Tibial artery (tissue), 4 donors: ENCODE measurements at regions not wholly inside any gene's neighbourhood (a gene's known extent, or its start where the extent isn't known, plus 50 kb on each side); places are given as distances from the start of the nearest gene placed in this dataset.
"Not testable (repeated sequence)": the region's sequence is repeated elsewhere in the genome, so short reads cannot be mapped to it uniquely, and the experiment has no call there.

Source experiments
- DNase-seq, 2 donors: peaks; one replicate each; pipeline ENCODE4 v3.0.0-alpha.2; 2019
- H3K27ac ChIP-seq, 2 donors: fragments of 200-600 bp; sonication (generic) in 1 of 2; 1 replicate in 1 of 2; 2 replicates in 1 of 2; pipeline ENCODE4 v1.5.1; 2018 to 2019; ENCODE audit warnings: mild to moderate bottlenecking in 1 of 2
- H3K27me3 ChIP-seq, 2 donors: fragments of 200-600 bp; sonication (generic) in 1 of 2; one replicate each; pipeline versions ENCODE4 v1.5.1 to v1.6.0; 2016 to 2019
- H3K36me3 ChIP-seq, 3 donors: fragments of 200-600 bp; sonication (generic) in 2 of 3; one replicate each; pipeline ENCODE4 v1.5.1; 2016 to 2019; ENCODE audit warnings: mild to moderate bottlenecking in 2 of 3
- H3K4me1 ChIP-seq, 4 donors: fragments of 200-600 bp; sonication (generic) in 2 of 4; 1 replicate in 3 of 4; 2 replicates in 1 of 4; pipeline ENCODE4 v1.5.1; 2016 to 2019
- H3K4me3 ChIP-seq, 2 donors: fragments of 200-600 bp; sonication (generic) in 1 of 2; 1 replicate in 1 of 2; 2 replicates in 1 of 2; pipeline ENCODE4 v1.5.1; 2018 to 2019; ENCODE audit warnings: mild to moderate bottlenecking in 2 of 2
- H3K9me3 ChIP-seq, 3 donors: fragments of 200-600 bp; sonication (generic) in 1 of 3; one replicate each; pipeline ENCODE4 v1.5.1; 2016 to 2019
- CTCF ChIP-seq, 2 experiments: fragments of 200-600 bp in 1 of 2; fragments of 450-650 bp in 1 of 2; IDR thresholded peaks; one replicate each; pipeline ENCODE4 v1.5.1; 2017 to 2019; ENCODE audit warnings: antibody characterized with exemption in 2 of 2, mild to moderate bottlenecking in 1 of 2, moderate library complexity in 1 of 2
- intact Hi-C: fragments of 100-400 bp; cut with DNase I; formaldehyde crosslinking; loops from one replicate; pipeline ENCODE4 v1.15.0; 2023; ENCODE audit warnings: low total_unique reads

GRCh38 chr11:109514313-109515018 is 92.5 kb downstream of the C11orf87 start:
- H3K36me3 ChIP-seq = no peaks in the 10 kb centered on the region
- H3K4me1 ChIP-seq = no peaks in the 10 kb centered on the region
- H3K27ac ChIP-seq = no peak overlapping the region
- no peaks in the 10 kb centered on the region for H3K9me3 ChIP-seq
- no peak for DNase-seq
- no peak overlapping the region for H3K4me3 ChIP-seq
- TF ChIP-seq CTCF (IDR thresholded peaks at IDR 0.05) = no peak
- H3K27me3 ChIP-seq = no peaks in the 10 kb centered on the region
- intact Hi-C loops = no loop called here

- intact Hi-C loops = no loop called here
- Histone ChIP-seq H3K36me3 (no peaks in the 10 kb centered on the region), H3K4me3 (no peak overlapping the region), H3K4me1 (no peaks in the 10 kb centered on the region), H3K9me3 (no peaks in the 10 kb centered on the region), H3K27me3 (no peaks in the 10 kb centered on the region), H3K27ac (no peak overlapping the region)
- no peak for TF ChIP-seq CTCF (IDR thresholded peaks at IDR 0.05)
- DNase-seq = no peak
These were observed 97.3 kb downstream of the C11orf87 start for GRCh38 chr11:109519253-109519652.

- TF ChIP-seq CTCF (IDR thresholded peaks at IDR 0.05) = no peak
- intact Hi-C loops = no loop called here
- Histone ChIP-seq H3K4me3 (no peak overlapping the region), H3K9me3 (no peaks in the 10 kb centered on the region), H3K27ac (no peak overlapping the region), H3K27me3 (no peaks in the 10 kb centered on the region), H3K36me3 (no peaks in the 10 kb centered on the region), H3K4me1 (no peaks in the 10 kb centered on the region)
- no peak for DNase-seq
These were observed 99.6 kb downstream of the C11orf87 start for GRCh38 chr11:109521571-109522086.

- no peak overlapping the region for H3K4me3 ChIP-seq
- no peaks in the 10 kb centered on the region for H3K36me3 ChIP-seq
- DNase-seq = no peak
- no peaks in the 10 kb centered on the region for H3K27me3 ChIP-seq
- TF ChIP-seq CTCF (IDR thresholded peaks at IDR 0.05) = no peak
- H3K9me3 ChIP-seq = no peaks in the 10 kb centered on the region
- no peaks in the 10 kb centered on the region for H3K4me1 ChIP-seq
- H3K27ac ChIP-seq = no peak overlapping the region
- intact Hi-C loops = no loop called here
These were observed 100.2 kb downstream of the C11orf87 start for GRCh38 chr11:109522116-109522755.

GRCh38 chr11:109525636-109526035 is 103.6 kb downstream of the C11orf87 start:
- H3K4me1 ChIP-seq, DNase-seq, H3K9me3 ChIP-seq, intact Hi-C loops, H3K27ac ChIP-seq, H3K27me3 ChIP-seq, H3K36me3 ChIP-seq, H3K4me3 ChIP-seq: not testable (repeated sequence)

- DNase-seq = no peak
- no peaks in the 10 kb centered on the region for H3K9me3 ChIP-seq
- no peak overlapping the region for H3K27ac ChIP-seq
- no peaks in the 10 kb centered on the region for H3K27me3 ChIP-seq
- no peaks in the 10 kb centered on the region for H3K4me1 ChIP-seq
- TF ChIP-seq CTCF (IDR thresholded peaks at IDR 0.05) = no peak
- intact Hi-C loops = no loop called here
- H3K4me3 ChIP-seq = no peak overlapping the region
- H3K36me3 ChIP-seq = no peaks in the 10 kb centered on the region
These were observed 104.1 kb downstream of the C11orf87 start for GRCh38 chr11:109526061-109526460.
